ENCODE measurements at regions not wholly inside any gene's neighbourhood (a gene's known extent, or its start where the extent isn't known, plus 50 kb on each side); places are given as distances from the start of the nearest gene placed in this dataset.

DNA sequence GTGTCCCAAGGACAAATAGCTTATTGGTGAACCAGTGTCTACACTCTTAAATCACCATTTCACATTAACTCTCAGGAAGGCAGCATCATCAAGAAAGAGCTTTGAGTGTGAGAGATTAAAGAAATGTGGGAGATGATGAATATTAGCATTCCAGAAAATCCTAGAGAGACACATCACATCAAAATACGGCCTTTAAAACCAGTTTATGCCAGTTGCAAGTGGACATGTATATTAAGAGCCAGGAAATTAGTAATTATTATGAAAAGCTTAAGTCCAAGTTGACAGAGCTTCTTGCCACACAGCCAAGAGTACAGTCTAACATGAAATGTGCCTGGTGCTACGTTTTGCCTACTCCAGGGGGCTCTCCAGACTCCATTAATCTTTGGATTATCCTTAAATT lies 503.0 kb upstream of the BOD1L1 start:
- no peak for TF ChIP-seq CTCF (IDR thresholded peaks at IDR 0.05; ENCODE audit: low read length)
- TF ChIP-seq EZH2 (optimal IDR thresholded peaks at IDR 0.05; ENCODE audit: low read depth, low read length), result no peak
- no peak for TF ChIP-seq EZH2phosphoT487 (IDR thresholded peaks at IDR 0.05; ENCODE audit: low read length)

Measured in MM.1S (cell line).